DMS153 treated with DMSO at 0.1 percent for 48 hours (cell line): ENCODE measurements at regions not wholly inside any gene's neighbourhood (a gene's known extent, or its start where the extent isn't known, plus 50 kb on each side); places are given as distances from the start of the nearest gene placed in this dataset.
"Not testable (repeated sequence)": the region's sequence is repeated elsewhere in the genome, so short reads cannot be mapped to it uniquely, and the experiment has no call there.

Experiments
- DNase-seq: peaks from one replicate; lab custom pipeline; 2025; ENCODE audit not compliant: unreplicated experiment; lab: John Stamatoyannopoulos, UW

GRCh38 chr10:109308971-109309370 lies 614.3 kb downstream of the XPNPEP1 start:
- DNase-seq: no peak

- not testable (repeated sequence) for DNase-seq
Measured at GRCh38 chr10:109307102-109307501, 616.2 kb downstream of the XPNPEP1 start.

GRCh38 chr10:109306698-109307097 lies 616.6 kb downstream of the XPNPEP1 start:
- DNase-seq: no peak

- DNase-seq: no peak
Measured at GRCh38 chr10:109287858-109288257, 635.5 kb downstream of the XPNPEP1 start.

- DNase-seq: no peak
Measured at GRCh38 chr10:109282510-109282909, 640.8 kb downstream of the XPNPEP1 start.

GRCh38 chr10:109281347-109281746 lies 642.0 kb downstream of the XPNPEP1 start:
- no peak for DNase-seq

GRCh38 chr10:109280837-109281236 lies 642.5 kb downstream of the XPNPEP1 start:
- no peak for DNase-seq

GRCh38 chr10:109277456-109277855 lies 645.9 kb downstream of the XPNPEP1 start:
- no peak for DNase-seq

- DNase-seq: no peak
Measured at GRCh38 chr10:109275960-109276359, 647.4 kb downstream of the XPNPEP1 start.

GRCh38 chr10:109274681-109275080 lies 648.6 kb downstream of the XPNPEP1 start:
- no peak for DNase-seq

- no peak for DNase-seq
Measured at GRCh38 chr10:109270173-109270572, 653.1 kb downstream of the XPNPEP1 start.

GRCh38 chr10:109264004-109264403 lies 659.3 kb downstream of the XPNPEP1 start:
- DNase-seq: no peak

GRCh38 chr10:109261231-109261630 lies 662.1 kb downstream of the XPNPEP1 start:
- no peak for DNase-seq

GRCh38 chr10:109259293-109259692 lies 664.0 kb downstream of the XPNPEP1 start:
- DNase-seq: no peak

- no peak for DNase-seq
Measured at GRCh38 chr10:109253306-109253705, 670.0 kb downstream of the XPNPEP1 start.

- no peak for DNase-seq
Measured at GRCh38 chr10:109250152-109250551, 673.2 kb downstream of the XPNPEP1 start.

GRCh38 chr10:109247814-109248213 lies 675.5 kb downstream of the XPNPEP1 start:
- DNase-seq: no peak

- DNase-seq: no peak
Measured at GRCh38 chr10:109245821-109246220, 677.5 kb downstream of the XPNPEP1 start.

- no peak for DNase-seq
Measured at GRCh38 chr10:109239371-109239770, 683.9 kb downstream of the XPNPEP1 start.

- no peak for DNase-seq
Measured at GRCh38 chr10:109237682-109238081, 685.6 kb downstream of the XPNPEP1 start.

- no peak for DNase-seq
Measured at GRCh38 chr10:109237050-109237449, 686.3 kb downstream of the XPNPEP1 start.

GRCh38 chr10:109223533-109223932 lies 699.8 kb downstream of the XPNPEP1 start:
- DNase-seq: not testable (repeated sequence)

GRCh38 chr10:109219935-109220605 lies 703.2 kb downstream of the XPNPEP1 start:
- DNase-seq: no peak
